AG20443 (cell line): ENCODE measurements at regions not wholly inside any gene's neighbourhood (a gene's known extent, or its start where the extent isn't known, plus 50 kb on each side); places are given as distances from the start of the nearest gene placed in this dataset.
"Not testable (repeated sequence)": the region's sequence is repeated elsewhere in the genome, so short reads cannot be mapped to it uniquely, and the experiment has no call there.

Experiments used
- DNase-seq: peaks from one replicate; pipeline ENCODE4 v3.0.0; 2012; ENCODE audit warnings: low spot score, mixed read lengths

DNA sequence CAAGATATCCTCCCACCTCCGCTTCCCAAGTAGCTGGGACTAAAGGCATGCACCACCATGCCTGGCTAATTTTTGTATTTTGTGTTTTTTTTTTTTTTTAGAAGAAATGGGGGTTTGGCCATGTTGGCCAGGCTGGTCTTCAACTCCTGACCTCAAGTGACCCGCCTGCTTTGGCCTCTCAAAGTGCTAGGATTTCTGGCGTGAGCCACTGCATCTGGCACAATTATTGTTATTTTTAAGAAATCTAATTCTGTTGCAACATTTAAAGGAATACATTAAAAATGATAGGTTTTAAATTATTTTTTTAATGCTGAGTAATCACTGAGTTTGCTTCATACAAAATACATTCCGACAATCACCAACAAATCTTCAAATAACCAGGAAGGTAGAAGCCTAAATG, 178.1 kb upstream of the SEMA3E start:
- no peak for DNase-seq

DNA sequence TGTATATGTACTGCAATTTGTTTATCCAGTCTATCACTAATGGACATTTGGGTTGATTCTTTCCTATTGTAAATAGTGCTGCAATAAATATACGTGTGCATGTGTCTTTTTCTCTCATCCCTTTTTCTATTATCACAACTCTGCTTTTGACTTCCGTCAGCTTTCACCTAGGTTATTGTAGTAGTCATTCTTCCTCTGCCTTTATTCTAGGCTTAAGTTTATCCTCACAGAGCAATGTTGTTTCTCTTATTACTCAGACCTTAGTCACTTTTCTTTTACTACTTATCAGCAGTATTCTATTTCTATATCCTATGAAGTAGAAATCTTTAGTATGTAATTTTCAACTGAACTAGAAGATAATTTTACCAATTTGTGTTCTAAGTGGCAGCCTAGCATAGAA, 175.3 kb upstream of the SEMA3E start:
- no peak for DNase-seq

DNA sequence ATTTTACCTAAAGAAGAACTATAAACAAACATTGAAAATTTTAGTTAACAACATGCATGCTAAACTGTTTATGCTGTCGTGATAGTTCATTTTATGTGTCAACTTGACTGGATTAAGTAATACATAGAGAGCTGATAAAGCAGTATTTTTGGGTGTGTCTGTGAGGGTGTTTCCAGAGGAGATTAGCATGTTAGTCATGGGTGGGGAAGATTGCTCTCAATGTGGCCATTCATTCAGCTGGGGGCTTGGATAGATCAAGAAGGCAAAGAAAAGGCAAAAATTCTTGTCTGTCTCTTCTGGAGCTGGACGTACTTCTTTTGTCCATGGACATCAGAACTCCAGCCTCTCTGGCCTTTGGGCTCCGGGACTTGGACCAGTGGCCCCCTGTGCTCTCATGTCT, 172.9 kb upstream of the SEMA3E start:
- DNase-seq, result no peak

DNA sequence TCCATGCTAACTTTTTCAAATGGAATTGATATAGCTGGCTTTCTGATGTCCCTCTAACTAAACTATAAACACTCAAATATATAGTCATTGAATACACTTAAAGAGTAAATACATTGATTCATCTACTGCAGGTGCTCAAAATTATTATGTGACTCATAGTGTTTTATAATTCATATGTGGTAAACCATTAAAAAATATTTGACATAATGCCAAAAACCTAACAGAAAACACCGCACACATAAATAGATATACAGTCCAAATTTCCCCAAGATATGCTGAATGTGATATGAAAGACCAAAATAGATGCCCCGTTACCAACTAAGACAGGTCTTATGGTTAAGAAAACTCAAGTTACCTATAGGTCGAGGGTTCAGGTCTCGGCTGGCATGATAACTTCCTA, 171.7 kb upstream of the SEMA3E start:
- no peak for DNase-seq

DNA sequence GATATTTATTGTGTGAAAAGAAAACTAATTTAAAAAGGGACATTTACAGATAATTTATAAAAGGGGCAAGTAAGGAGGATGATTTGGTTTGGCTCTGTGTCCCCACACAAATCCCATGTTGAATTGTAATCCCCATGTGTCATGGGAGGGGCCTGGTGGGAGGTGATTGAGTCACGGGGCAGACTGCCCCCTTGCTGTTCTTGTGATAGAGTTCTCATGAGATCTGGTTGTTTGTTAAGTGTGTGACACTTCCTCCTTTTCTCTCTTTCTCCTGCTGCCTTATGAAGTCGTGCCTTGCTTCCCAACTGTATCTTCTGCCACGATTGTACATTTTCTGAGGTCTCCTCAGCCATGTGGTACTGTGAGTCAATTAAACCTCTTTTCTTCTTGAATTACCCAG, 171.0 kb upstream of the SEMA3E start:
- no peak for DNase-seq

DNA sequence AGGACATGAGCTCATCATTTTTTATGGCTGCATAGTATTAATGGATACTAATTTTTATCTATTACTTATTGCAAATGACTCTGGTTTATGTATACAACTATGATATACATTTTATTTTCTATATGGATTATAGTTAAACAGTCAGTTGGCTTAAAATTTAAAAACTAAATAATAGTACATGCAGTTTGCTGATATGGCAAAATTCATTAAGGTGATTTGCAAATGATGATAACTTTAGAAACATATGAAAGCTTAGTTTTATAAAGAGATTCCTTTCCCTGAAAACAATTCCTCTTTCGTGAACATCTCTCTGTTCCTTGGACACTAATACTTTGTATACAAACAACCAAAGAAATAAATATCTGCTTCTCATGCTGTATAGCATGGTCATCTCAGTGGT, 165.5 kb upstream of the SEMA3E start:
- DNase-seq, result no peak

DNA sequence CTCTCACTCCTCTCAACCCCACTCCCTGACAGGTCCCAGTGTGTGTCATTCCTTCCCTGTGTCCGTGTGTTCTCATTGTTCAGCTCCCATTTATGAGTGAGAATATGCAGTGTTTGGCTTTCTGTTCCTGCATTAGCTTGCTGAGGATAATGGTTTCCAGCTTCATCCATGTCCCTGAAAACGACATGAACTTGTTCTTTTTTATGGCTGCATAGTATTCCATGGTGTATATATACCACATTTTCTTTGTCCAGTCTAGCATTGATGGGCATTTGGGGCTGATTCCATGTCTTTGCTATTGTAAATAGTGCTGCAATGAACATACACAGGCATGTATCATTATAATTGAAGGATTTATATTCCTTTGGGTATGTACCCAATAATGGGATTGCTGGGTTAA, 163.6 kb upstream of the SEMA3E start:
- DNase-seq, result not testable (repeated sequence)

DNA sequence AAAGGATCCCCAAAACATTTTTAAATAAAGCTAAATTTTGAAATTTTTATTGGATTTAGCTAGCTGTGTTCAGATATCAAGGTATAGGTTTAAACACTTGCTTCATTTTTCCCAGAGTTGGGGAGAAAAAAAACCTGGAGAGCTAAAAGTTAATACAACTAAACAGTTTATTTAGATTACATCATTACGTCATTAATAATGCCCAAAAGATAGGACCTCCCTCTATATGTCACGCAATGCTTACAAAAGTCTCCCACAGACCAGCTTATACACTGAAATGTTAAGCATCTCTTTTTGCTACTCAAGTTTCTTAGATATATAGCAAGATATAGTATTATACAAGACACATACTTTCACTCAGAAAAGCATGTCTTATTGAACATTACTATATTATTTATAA, 160.0 kb upstream of the SEMA3E start:
- no peak for DNase-seq

DNA sequence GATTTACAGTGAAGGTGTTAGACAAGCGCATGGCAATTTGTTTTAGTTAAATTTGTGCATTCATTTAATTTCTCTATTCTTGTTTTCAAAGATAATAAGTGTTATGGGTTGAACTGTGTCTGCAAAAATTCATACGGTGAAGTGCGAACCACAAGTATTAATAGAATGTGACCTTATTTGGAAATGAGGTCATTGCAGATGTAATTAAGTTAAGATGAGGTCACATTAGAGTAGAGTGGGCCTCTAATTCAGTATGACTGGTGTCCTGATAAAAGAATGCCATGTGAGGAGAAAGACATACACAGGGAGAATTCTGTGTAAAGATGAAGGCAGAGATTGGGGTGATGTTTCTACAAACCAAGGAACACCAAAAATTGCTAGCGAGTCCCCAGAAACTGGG, 158.8 kb upstream of the SEMA3E start:
- DNase-seq, result no peak

DNA sequence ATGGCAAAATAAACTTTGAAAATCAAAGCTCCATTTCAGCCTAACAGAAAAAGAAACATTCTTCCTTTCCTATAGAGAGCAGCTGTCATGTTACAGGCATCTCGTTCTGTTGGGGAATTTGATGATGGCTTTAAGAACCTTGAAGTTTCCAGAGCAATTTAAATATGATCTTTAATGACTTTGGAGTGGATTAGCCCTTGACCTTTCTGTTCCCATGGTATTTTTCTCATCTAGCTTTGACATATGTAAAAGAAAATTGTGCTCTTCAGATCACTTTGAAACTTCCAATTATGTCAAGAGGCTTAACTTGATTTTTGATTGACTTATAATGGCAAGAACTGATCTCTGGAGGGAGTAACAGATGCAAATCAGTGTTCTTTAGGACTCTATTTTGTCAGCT, 157.6 kb upstream of the SEMA3E start:
- DNase-seq, result no peak

DNA sequence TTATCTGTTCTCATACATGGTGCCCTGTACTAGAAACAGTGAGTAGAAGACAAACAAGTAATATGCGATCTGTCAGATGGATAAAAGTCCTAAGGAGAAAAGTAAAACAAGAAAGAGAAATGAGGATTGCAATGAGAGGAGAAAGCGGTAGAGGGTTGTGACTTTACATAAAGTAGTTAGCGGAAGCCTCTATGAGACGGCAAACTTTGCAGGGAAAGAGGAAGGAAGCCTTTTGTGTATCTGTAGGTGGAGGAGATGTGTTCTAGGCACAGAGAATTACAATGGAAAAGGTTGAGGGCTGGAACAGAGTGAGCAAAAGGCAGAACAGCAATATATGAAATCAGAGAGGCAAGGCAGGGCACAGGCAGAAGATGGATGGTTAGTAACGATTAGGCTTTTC, 150.4 kb upstream of the SEMA3E start:
- no peak for DNase-seq

DNA sequence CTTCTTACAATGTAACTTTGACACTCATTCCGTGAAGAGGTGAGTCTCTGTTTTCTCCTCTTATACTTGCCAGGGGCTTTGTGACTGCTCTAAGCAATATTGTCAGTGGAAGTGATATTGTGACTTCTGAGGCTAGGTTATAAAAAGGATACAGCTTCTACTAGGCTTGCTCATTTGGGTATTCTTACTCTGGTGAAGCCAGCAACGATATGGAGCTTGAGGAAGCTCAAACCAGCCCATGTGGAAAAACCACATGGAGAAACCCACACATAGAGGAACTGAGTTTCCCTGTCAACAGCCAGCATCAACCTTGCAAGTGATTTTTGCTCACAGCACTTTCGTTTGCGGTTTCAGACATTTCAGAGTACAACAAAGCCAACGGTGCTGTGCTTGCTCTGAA, 149.6 kb upstream of the SEMA3E start:
- DNase-seq, result no peak

DNA sequence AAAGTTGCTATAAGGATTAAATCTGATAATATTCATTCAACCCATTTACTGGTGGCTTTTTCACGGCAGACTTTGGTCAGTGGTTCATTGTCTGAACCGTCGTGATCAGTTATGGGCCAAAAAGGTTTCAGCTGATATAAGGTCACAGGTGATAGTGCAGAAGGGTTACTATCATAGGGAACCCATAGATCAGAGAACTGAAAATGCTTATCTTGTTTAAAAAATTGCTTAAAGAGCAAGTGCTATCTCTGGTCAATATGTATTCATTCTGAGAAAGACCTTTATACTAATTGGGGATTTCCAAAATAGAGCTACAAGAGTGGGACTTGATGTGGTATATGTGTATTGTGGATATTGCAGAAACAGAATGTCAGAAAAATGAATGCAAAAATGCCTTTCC, 147.8 kb upstream of the SEMA3E start:
- DNase-seq, result no peak

DNA sequence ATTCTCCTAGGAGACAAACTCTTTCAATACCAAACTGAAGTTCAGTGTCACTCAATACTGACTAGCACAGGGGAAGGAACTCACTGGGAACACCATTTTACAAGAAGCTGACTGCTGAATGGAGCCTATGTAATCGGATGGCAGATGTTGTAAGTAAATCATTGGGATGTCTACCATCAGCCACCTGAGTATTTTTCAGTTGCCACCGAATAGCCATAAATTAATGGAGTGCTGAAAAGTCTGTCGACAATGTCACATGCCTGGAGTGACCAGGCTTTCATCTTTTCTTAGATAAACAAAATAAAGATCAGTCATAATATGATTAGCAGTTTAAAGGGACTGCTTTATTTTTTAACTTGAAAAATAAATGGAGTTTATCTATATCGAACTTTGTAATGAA, 145.9 kb upstream of the SEMA3E start:
- DNase-seq, result no peak

DNA sequence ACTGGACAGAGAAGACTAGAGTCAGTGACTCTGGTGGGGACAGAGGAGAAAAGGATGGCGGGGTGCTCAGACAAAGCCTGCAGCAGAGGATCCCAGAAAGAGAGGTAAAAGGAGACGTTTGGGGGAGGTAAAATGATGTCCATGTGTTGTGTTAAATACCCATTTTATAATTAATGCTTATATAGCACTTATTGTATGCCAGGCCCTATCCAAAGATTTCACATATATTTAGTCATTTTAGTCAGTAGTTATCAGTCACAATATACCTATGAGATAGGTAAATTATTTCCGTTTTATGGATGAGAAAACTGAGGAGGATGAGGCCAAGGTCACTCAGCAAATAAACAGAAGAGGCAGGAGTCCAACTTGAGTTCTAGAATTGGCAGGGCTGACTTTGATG, 144.6 kb upstream of the SEMA3E start:
- no peak for DNase-seq

DNA sequence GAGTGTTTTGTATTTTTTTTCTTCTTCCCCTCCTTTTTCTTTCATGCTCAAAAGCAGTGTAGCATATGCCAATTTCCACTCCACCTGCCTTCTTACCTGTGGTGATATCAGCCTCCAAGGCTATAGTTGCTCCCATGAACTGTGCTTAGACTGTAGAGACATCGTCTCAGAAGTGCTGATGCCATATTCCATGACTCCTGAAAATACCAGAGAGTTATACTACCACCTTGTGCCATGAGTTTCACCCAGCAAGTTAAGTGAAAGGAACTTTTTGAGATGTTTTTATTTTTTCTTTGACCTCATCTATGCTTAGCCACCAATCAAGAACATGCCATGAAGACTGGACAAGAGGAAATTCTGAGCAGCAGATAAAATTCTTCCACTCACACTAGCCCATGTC, 142.8 kb upstream of the SEMA3E start:
- DNase-seq, result no peak

DNA sequence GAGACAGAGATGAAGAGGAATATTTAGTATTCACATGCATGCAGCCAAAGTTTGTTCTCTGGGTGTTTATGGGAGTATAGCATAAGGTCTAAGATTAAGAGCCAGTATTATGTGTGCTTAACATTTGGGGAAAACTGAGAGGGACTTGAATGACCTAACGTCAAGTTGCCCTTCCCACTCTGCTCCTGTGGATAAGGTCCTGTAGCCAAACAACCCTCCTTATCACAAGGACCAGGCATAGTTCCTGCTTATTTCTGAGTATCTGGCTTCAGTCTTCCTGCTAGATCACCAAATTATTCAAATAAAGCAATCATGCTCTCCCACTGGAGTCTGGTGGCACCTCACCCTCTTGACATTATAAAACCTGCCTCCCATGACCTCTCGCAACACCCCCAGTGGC, 137.9 kb upstream of the SEMA3E start:
- no peak for DNase-seq

DNA sequence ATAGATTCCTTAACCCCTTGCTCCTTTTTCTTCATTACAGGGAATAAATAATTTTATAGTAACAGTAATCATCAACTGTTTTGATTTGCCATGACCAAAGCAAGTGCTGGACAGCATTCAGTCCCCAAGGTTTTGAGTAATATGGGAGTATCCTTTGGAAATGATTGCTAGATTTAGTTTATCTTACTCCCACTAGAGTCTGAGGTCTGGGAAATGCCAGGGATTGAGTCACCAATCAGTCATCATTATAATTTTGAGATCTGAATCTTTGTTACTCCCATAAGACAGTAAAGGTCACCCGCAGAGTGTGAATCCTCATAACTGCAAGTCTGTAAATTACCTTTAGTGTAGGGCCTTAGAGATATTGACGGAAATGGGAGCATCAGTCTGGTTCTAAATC, 133.7 kb upstream of the SEMA3E start:
- DNase-seq, result no peak

DNA sequence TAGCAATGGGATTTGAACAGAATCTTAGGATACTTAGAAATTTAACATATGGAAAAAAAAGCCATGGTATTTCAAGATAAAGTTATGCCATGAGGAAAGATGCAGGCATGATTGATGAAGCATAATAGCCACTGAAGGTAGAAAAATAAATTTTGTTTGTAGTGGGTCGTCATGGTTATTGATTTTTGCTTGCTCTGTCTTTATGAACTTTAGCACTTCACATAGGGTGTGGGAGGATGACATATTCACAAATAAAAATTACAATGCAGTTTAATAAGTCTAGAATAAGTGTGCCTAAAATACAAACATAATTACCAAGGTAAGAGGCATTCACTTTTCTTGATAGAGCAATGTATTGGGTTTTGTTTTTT, 129.1 kb upstream of the SEMA3E start:
- no peak for DNase-seq

DNA sequence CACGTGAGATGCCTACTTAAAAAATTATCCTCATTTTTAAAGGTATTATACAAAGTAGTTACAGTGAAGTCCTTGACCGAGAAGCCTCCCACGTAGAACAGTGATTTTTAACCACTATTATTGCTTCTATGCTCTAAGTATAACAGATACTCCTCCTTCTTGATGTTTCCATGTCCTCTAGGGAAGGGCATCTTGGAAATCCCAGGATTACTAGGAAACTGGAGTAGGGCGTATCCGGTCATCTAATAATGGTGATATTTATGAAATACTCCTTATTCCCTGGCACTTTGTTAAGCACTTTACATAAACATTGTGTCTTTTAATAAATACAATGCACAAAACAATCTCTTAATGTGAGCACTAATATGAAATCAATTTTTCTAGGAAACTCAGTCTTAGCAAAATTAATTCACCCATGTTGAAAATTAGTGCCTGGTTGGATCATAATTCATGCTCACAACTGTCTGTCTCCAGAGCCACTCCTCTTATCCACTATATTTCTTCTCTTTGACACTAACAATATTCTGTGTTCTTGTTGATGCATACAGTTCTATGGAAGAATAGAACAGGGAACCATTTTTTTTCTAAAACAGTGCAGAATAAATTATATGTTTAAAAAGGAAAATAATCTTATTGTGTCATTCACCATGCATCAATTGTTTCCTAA, 128.6 kb upstream of the SEMA3E start:
- DNase-seq, result no peak

DNA sequence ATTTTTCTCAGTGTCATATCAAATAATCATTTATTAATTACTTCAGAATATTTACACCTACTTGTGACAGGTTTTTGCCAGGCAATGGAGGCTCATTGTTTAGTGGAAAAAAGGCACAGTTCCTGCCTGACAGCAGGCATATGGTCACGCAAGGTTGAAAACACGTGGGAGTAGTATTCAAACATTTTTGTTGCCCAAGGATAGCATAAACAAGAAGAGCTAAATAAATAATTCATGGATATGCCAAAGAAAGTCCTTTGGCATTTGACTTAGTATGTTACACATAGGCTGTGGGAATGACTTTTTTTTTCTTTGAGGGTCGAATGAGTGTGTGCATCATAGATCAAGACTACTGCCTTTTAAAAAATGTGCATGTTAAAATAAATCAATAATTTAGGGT, 120.5 kb upstream of the SEMA3E start:
- no peak for DNase-seq

DNA sequence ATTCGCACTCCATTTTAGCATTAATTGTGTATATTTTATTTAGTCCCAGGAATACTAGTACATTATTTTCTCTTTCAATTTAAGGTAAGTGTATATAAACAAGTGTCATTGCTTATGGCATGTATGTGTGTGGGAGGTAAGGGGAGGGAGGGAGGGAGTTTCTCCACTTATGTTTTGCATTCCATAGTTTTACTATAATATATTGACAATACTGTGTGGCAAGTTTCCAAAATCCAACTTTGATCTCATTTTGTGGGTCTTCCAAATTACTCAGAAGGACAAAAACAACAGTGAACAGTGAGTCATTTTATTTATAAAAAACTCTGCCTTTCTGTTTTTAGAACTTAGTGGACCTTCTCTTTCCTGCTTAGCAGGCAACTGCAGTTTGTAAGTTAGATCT, 102.3 kb upstream of the SEMA3E start:
- no peak for DNase-seq

DNA sequence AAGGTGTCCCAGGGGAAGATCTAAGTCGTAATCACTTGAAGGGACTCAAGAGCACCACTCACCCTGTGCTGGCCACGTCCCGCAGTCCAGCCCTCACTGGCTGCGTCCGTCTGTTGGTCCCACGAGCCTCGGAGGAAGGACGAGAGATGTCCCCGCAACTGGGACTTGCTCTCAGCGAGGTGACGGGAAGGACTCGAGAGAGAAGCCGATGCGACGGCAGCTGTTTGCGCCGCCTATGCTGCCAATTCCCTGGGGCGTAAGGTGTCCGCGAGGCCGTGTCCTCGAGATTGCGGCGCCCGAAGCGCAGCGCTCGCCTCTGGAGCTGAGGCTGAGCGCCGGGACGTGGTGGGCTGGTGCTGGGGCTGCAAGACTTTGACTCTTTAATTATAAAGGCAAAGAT, 100.6 kb upstream of the SEMA3E start:
- DNase-seq, result no peak

DNA sequence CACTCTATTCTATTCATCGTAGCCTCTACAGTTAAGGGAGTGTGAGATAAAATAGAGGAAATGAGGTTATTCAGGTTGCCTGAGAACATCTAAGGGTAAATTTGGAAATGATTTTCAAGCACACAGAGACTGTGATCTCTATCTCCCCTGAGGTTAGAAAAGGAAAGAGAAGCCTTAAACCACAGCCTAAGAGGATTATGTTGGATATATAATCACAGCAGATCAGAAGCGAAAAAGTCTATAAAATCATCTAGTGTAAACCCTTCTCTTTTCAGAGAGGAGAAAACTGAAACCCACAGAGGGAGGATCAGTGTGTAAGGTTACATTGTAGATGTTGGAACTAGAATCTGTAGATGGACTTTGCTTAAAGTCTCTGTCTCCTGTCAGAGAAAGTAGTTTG, 90.6 kb upstream of the SEMA3E start:
- no peak for DNase-seq

DNA sequence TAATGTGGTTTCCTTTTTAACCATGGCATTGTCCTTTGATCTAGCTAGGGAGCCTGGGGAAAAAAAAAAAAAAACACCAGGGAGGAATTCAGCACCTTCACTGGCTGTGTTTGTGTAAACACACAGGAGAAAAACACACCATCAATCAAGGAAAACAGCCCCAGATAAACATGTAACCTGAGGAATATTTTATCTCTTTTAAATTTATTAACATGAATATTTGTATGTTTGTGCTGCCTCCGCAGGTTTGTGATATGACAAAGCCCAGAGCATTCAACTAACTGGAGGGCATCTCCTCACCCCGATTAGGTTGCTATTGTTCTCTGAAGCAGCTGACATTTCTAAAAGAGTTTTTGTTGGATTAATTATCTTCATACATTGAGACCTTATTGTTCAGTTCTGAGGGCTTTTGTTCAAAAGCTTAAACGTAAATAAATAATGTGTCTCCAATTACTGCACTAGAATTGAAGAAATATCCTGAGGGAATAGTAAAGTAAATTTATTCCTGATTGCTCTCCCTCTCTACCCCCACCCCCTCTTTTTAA, 89.4 kb upstream of the SEMA3E start:
- DNase-seq, result no peak
